Vagina (tissue), 2 donors: ENCODE measurements at regions not wholly inside any gene's neighbourhood (a gene's known extent, or its start where the extent isn't known, plus 50 kb on each side); places are given as distances from the start of the nearest gene placed in this dataset.

Source experiments
- CTCF ChIP-seq, 3 experiments: fragments of 450-650 bp in 2 of 3; fragments of 200-600 bp in 1 of 3; sonication (generic) in 1 of 3; IDR thresholded peaks; one replicate each; pipeline ENCODE4 v1.5.1; 2017 to 2019; ENCODE audit warnings: antibody characterized with exemption in 3 of 3, mild to moderate bottlenecking in 2 of 3, moderate library complexity in 2 of 3
- POLR2AphosphoS5 ChIP-seq, 2 donors: sonication (generic); formaldehyde crosslinking; IDR thresholded peaks; one replicate each; pipeline ENCODE4 v1.9.0; 2017; ENCODE audit warnings: antibody characterized with exemption in 2 of 2, mild to moderate bottlenecking in 2 of 2, low read depth in 1 of 2; ENCODE audit not compliant: insufficient read depth in 1 of 2

DNA sequence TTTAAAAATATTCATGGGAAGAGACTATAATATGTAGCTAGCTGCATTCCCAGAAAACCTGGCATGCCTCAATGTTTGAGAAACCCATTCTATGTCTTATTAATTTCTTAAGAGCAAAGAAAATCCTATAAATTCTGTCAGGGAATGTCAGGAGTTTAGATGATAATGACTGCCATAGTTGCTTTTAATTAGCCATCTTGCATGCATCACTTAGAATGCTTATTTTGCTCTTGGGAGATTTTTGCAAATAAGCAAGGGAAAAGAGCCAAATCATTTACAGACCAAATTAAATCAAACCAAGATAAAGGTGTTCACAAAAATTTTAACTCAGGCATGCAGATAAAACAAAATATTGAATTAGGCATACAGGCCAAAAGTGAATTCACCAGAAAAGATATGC is 152.8 kb downstream of the FASLG start:
- TF ChIP-seq POLR2AphosphoS5 (IDR thresholded peaks at IDR 0.05; ENCODE audit: insufficient read depth in 1 of 2, low read depth in 1 of 2), result no peak
- no peak for TF ChIP-seq CTCF (IDR thresholded peaks at IDR 0.05)
